GM12878 (cell line): ENCODE measurements at regions not wholly inside any gene's neighbourhood (a gene's known extent, or its start where the extent isn't known, plus 50 kb on each side); places are given as distances from the start of the nearest gene placed in this dataset.

Source experiments
- ATAC-seq: fragments of 200-7000 bp; cut with Tn5 transposase; 3 replicates; pipeline ENCODE4 v1.9.1; 2020; ENCODE audit warnings: mild to moderate bottlenecking, moderate library complexity
- BruUV-seq: library from RNA; stranded (reverse); fragments of 400-500 nt; replicated peaks from 2 replicates; lab custom pipeline; 2021; lab: Mats Ljungman, UMichigan
- CTCF ChIA-PET: fragments of 300-600 bp; sonication (Branson Sonifier 250); formaldehyde crosslinking; extraction: SDS; loops from one replicate; lab custom pipeline; 2021; ENCODE audit warnings: inconsistent platforms; lab: Yijun Ruan, JAX
- POLR2A ChIA-PET: fragments of 350-600 bp; formaldehyde crosslinking; extraction: SDS; loops from one replicate; lab custom pipeline; 2021; ENCODE audit warnings: inconsistent platforms; lab: Charles Lee
- RAD21 ChIA-PET: fragments of 300-600 bp; sonication (Branson Sonifier 250); formaldehyde crosslinking; loops from one replicate; lab custom pipeline; 2023; ENCODE audit warnings: antibody characterized with exemption; ENCODE audit not compliant: unreplicated experiment; lab: Charles Lee
- SMC1A ChIA-PET: fragments of 300-600 bp; sonication (Branson Sonifier 250); formaldehyde crosslinking; loops from one replicate; lab custom pipeline; 2023; ENCODE audit not compliant: unreplicated experiment, uncharacterized antibody; lab: Charles Lee
- DNase-seq: peaks from one replicate; pipeline ENCODE4 v3.0.0-alpha.2; 2011; ENCODE audit warnings: low read depth, low spot score
- FAIRE-seq: peaks from 3 replicates; lab custom pipeline; 2011; peaks lifted over from hg19 to GRCh38; lab: Jason Lieb, UNC
- H2AFZ ChIP-seq: 2 replicates; pipeline ENCODE4 v1.6.0; 2011; ENCODE audit warnings: low read depth, low read length, control low read depth; ENCODE audit not compliant: control insufficient read depth
- H3K27ac ChIP-seq: 2 replicates; pipeline ENCODE4 v1.5.1; 2011; ENCODE audit warnings: control low read depth; ENCODE audit not compliant: control insufficient read depth, insufficient read depth
- H3K27me3 ChIP-seq, 2 experiments: replicated peaks in 1 of 2; 2 replicates each; pipeline versions ENCODE4 v1.6.0 to v1.6.1; 2011; ENCODE audit warnings: low read length in 1 of 2; ENCODE audit not compliant: control insufficient read depth in 2 of 2, insufficient read depth in 2 of 2
- H3K36me3 ChIP-seq, 2 experiments: 2 replicates each; pipeline ENCODE4 v1.5.1; 2011; ENCODE audit warnings: low read length in 1 of 2; ENCODE audit not compliant: control insufficient read depth in 2 of 2, insufficient read depth in 2 of 2
- H3K4me1 ChIP-seq: 2 replicates; pipeline ENCODE4 v1.6.1; 2011; ENCODE audit warnings: mild to moderate bottlenecking, low read length, moderate library complexity, mixed read lengths; ENCODE audit not compliant: control insufficient read depth, insufficient read depth
- H3K4me2 ChIP-seq: 2 replicates; pipeline ENCODE4 v1.6.0; 2011; ENCODE audit warnings: control low read depth; ENCODE audit not compliant: control insufficient read depth, insufficient read depth
- H3K4me3 ChIP-seq: fragments of 200-600 bp; sonication (generic); 2 replicates; pipeline ENCODE4 v1.5.1; 2016
- H3K79me2 ChIP-seq: 2 replicates; pipeline ENCODE4 v1.6.0; 2011; ENCODE audit warnings: low read length; ENCODE audit not compliant: control insufficient read depth, insufficient read depth
- H3K9ac ChIP-seq: 2 replicates; pipeline ENCODE4 v1.8.0; 2011; ENCODE audit warnings: low read length, control low read depth, mixed read lengths; ENCODE audit not compliant: control insufficient read depth, insufficient read depth
- H3K9me3 ChIP-seq: replicated peaks from 3 replicates; pipeline ENCODE4 v1.5.1; 2011; ENCODE audit warnings: mild to moderate bottlenecking, low read length; ENCODE audit not compliant: control insufficient read depth, insufficient read depth
- H4K20me1 ChIP-seq: 2 replicates; pipeline ENCODE4 v1.6.0; 2011; ENCODE audit not compliant: control insufficient read depth, insufficient read depth
- ASH2L ChIP-seq: fragments of 300-600, 200-600 bp; sonication (generic); IDR thresholded peaks from 2 replicates; pipeline ENCODE4 v1.6.1; 2017; ENCODE audit warnings: low read depth, mild to moderate bottlenecking, borderline replicate concordance
- ETV6 ChIP-seq, 2 experiments: fragments of 450-650 bp in 1 of 2; IDR thresholded peaks in 1 of 2; conservative IDR thresholded peaks in 1 of 2; 2 replicates each; pipeline ENCODE4 v1.6.1; 2014; ENCODE audit warnings: antibody characterized with exemption in 1 of 2, borderline replicate concordance in 1 of 2, low read depth in 1 of 2, mild to moderate bottlenecking in 1 of 2, moderate library complexity in 1 of 2
- FOS ChIP-seq: IDR thresholded peaks from 3 replicates; pipeline ENCODE4 v1.6.1; 2011; ENCODE audit warnings: borderline replicate concordance; ENCODE audit not compliant: insufficient read length; ENCODE audit errors: extremely low read depth
- KDM1A ChIP-seq: fragments of 200-600 bp; sonication (generic); IDR thresholded peaks from 2 replicates; pipeline ENCODE4 v1.6.1; 2016; ENCODE audit warnings: borderline replicate concordance
- MEF2B ChIP-seq: fragments of 450-650 bp; IDR thresholded peaks from 2 replicates; pipeline ENCODE4 v1.6.1; 2018; ENCODE audit warnings: mild to moderate bottlenecking, moderate library complexity; ENCODE audit not compliant: partially characterized antibody, poor library complexity, severe bottlenecking
- NKRF ChIP-seq: fragments of 450-650 bp; conservative IDR thresholded peaks from 2 replicates; pipeline ENCODE4 v1.6.1; 2017; ENCODE audit warnings: mild to moderate bottlenecking, moderate library complexity
- NR2C2 ChIP-seq: IDR thresholded peaks from 2 replicates; pipeline ENCODE4 v1.6.1; 2011; ENCODE audit warnings: borderline replicate concordance, low read depth; ENCODE audit not compliant: control insufficient read depth, insufficient read length
- POLR2A ChIP-seq: IDR thresholded peaks from 2 replicates; pipeline ENCODE4 v1.6.1; 2011; ENCODE audit warnings: low read depth, mild to moderate bottlenecking, low read length
- STAT1 ChIP-seq: fragments of 450-650 bp; conservative IDR thresholded peaks from 2 replicates; pipeline ENCODE4 v1.6.1; 2014; ENCODE audit warnings: antibody characterized with exemption, mild to moderate bottlenecking
- TARDBP ChIP-seq: IDR thresholded peaks from 2 replicates; pipeline ENCODE4 v1.6.1; 2016; ENCODE audit warnings: borderline replicate concordance
- USF2 ChIP-seq: IDR thresholded peaks from 2 replicates; pipeline ENCODE4 v1.6.1; 2011; ENCODE audit warnings: low read depth, low read length, improper control_type of control experiment, borderline replicate concordance
- WRNIP1 ChIP-seq: IDR thresholded peaks from 2 replicates; pipeline ENCODE4 v1.6.1; 2011; ENCODE audit warnings: low read depth, low read length, improper control_type of control experiment, borderline replicate concordance
- ZNF217 ChIP-seq: fragments of 450-650 bp; IDR thresholded peaks from 2 replicates; pipeline ENCODE4 v1.6.1; 2017; ENCODE audit warnings: antibody characterized with exemption, mild to moderate bottlenecking
- WGBS: methylation state at CpG from one replicate; pipeline ENCODE4 v1.1.6; 2016; ENCODE audit warnings: low lambda C conversion rate; ENCODE audit not compliant: insufficient replicate concordance, insufficient coverage; ENCODE audit errors: missing lambda C conversion rate; 5-methylcytosine and 5-hydroxymethylcytosine counted together
- in situ Hi-C: fragments of 300-500 bp; cut with MboI; formaldehyde crosslinking; loops from 9 replicates; pipeline ENCODE4 v1.14.3; 2018; ENCODE audit warnings: mixed read lengths
- intact Hi-C: fragments of 100-400 bp; cut with micrococcal nuclease; formaldehyde crosslinking; loops from one replicate; pipeline ENCODE4 v1.14.2; 2022; ENCODE audit not compliant: unreplicated experiment

- TF ChIP-seq NR2C2 (no peak), USF2 (no peak), FOS (no peak), ETV6 (conservative IDR thresholded peaks at IDR 0.05 in 1 of 2, IDR thresholded peaks at IDR 0.05 in 1 of 2; ENCODE audit: borderline replicate concordance in 1 of 2, low read depth in 1 of 2) (no peak), KDM1A (no peak), TARDBP (no peak), WRNIP1 (no peak), MEF2B (no peak), POLR2A (no peak), ASH2L (no peak)
These were observed 98.3 kb downstream of the SOD2 start (continued) for GRCh38 chr6:159594750-159595117.

DNA sequence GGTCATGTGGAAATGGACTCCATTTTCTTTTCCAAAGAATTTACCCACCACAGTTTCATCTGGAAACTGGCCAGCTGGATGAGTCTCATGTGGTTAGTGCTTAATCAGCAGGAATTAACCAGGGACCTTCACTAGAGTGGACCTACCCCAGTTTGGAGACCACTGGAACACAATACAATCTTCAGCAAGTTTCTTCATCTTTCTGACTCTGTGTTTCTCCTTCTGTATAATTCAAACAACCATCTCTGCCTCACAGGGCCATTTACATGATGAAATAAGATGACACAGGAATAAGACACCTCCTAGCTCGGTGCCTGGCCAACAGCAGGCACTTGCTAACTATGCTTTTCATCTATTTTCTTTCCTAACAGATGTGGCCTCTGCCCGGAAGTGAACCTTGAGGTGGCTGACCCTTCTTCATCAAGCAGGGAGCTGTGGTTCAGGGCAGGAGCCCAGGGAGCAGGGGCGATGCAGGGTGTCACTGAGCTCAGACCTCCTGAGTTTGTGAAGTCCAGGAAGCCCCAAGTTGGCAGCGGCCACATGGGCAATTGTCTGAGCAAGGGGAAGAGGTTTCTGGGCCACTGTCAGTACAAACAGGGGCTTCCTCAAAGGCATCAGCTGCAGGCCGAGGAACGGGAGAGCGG, 98.8 kb downstream of the SOD2 start:
- ChIA-PET SMC1A (no interaction called here), RAD21 (no interaction called here), POLR2A (no interaction called here), CTCF (interaction anchor here (0.9 to 1.1 kb wide), 2 partner anchors 36 to 420 kb away, joined by 3 read pairs; no protein-coding TSS in a partner anchor)
- Histone ChIP-seq H3K27ac (no peak overlapping the region), H3K4me3 (no peak overlapping the region), H3K27me3 (no peaks in the 10 kb centered on the region), H3K4me1 (no peaks in the 10 kb centered on the region), H2AFZ (no peak overlapping the region), H4K20me1 (no peaks in the 10 kb centered on the region), H3K36me3 (no peaks in the 10 kb centered on the region), H3K9me3 (no peaks in the 10 kb centered on the region), H3K9ac (no peak overlapping the region), H3K4me2 (no peak overlapping the region), H3K79me2 (no peaks in the 10 kb centered on the region)
- no TSS peak for BruUV-seq
- in situ Hi-C loops = no loop called here
- ATAC-seq (no peak), FAIRE-seq (no peak), DNase-seq (no peak)
- intact Hi-C loops = no loop called here
- TF ChIP-seq NKRF (no peak), ZNF217 (no peak), NR2C2 (no peak), STAT1 (no peak)
- 45% methylated on average over 7 of the region's 7 CpGs for WGBS
